Duodenal mucosa (tissue), 2 donors: ENCODE measurements at regions not wholly inside any gene's neighbourhood (a gene's known extent, or its start where the extent isn't known, plus 50 kb on each side); places are given as distances from the start of the nearest gene placed in this dataset.
A peak's percentile ranks its signal among the peaks of the same experiment; 100 is the strongest.

Source experiments
- H3K27ac ChIP-seq: one replicate; pipeline ENCODE4 v1.7.0; 2013; ENCODE audit warnings: low read depth, low read length
- H3K27me3 ChIP-seq, 2 donors: one replicate each; pipeline ENCODE4 v1.7.0; 2013; ENCODE audit warnings: low read length in 2 of 2, control low read depth in 1 of 2; ENCODE audit not compliant: insufficient read depth in 2 of 2, control insufficient read depth in 1 of 2
- H3K36me3 ChIP-seq, 2 donors: one replicate each; pipeline ENCODE4 v1.7.0; 2013; ENCODE audit warnings: low read length in 2 of 2, control low read depth in 1 of 2; ENCODE audit not compliant: insufficient read depth in 2 of 2, control insufficient read depth in 1 of 2
- H3K4me1 ChIP-seq, 2 donors: one replicate each; pipeline ENCODE4 v1.7.0; 2013; ENCODE audit warnings: low read length in 2 of 2, control low read depth in 1 of 2; ENCODE audit not compliant: insufficient read depth in 2 of 2, control insufficient read depth in 1 of 2
- H3K4me3 ChIP-seq, 2 donors: one replicate each; pipeline ENCODE4 v1.7.0; 2013; ENCODE audit warnings: low read length in 2 of 2, low read depth in 1 of 2
- H3K9ac ChIP-seq, 2 donors: one replicate each; pipeline ENCODE4 v1.7.0; 2013; ENCODE audit warnings: low read length in 2 of 2, low read depth in 1 of 2
- H3K9me3 ChIP-seq, 2 donors: one replicate each; pipeline ENCODE4 v1.7.0; 2013; ENCODE audit warnings: low read length in 2 of 2, control low read depth in 1 of 2; ENCODE audit not compliant: control insufficient read depth in 1 of 2

- no peaks in the 10 kb centered on the region for H3K36me3 ChIP-seq
- H3K27me3 ChIP-seq: no peaks in the 10 kb centered on the region
- H3K4me1 ChIP-seq: peaks cover 13 to 17% of the 10 kb centered on the region in 2 donors
- peak overlapping the region in 1 of 2 donors; percentile 9 for H3K9ac ChIP-seq
- no peaks in the 10 kb centered on the region for H3K9me3 ChIP-seq
- peak overlapping the region in 1 of 2 donors; percentile 16 for H3K4me3 ChIP-seq
- H3K27ac ChIP-seq: no peak overlapping the region
Measured at GRCh38 chr6:6851059-6851948, 256.5 kb upstream of the RREB1 start.

DNA sequence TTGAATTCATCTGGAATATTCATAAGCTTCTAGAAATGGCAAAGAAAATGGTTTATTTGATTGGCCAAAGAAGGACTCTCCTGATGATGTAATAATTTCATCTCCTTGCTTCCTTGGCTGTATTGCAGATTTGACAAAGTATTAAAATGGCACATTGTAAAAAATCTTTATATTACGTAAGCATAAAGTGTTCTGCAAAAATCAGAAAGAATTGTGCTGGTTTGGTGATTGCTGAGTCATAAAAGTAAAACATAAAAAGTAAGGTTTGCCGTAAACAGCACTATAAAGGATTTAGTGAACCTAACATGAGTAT, 255.9 kb upstream of the RREB1 start:
- Histone ChIP-seq H3K4me3 (peak overlapping the region in 1 of 2 donors; percentile 16), H3K27me3 (no peaks in the 10 kb centered on the region), H3K4me1 (peaks cover 19 to 23% of the 10 kb centered on the region in 2 donors), H3K9me3 (no peaks in the 10 kb centered on the region), H3K36me3 (no peaks in the 10 kb centered on the region), H3K27ac (no peak overlapping the region), H3K9ac (no peak overlapping the region)

DNA sequence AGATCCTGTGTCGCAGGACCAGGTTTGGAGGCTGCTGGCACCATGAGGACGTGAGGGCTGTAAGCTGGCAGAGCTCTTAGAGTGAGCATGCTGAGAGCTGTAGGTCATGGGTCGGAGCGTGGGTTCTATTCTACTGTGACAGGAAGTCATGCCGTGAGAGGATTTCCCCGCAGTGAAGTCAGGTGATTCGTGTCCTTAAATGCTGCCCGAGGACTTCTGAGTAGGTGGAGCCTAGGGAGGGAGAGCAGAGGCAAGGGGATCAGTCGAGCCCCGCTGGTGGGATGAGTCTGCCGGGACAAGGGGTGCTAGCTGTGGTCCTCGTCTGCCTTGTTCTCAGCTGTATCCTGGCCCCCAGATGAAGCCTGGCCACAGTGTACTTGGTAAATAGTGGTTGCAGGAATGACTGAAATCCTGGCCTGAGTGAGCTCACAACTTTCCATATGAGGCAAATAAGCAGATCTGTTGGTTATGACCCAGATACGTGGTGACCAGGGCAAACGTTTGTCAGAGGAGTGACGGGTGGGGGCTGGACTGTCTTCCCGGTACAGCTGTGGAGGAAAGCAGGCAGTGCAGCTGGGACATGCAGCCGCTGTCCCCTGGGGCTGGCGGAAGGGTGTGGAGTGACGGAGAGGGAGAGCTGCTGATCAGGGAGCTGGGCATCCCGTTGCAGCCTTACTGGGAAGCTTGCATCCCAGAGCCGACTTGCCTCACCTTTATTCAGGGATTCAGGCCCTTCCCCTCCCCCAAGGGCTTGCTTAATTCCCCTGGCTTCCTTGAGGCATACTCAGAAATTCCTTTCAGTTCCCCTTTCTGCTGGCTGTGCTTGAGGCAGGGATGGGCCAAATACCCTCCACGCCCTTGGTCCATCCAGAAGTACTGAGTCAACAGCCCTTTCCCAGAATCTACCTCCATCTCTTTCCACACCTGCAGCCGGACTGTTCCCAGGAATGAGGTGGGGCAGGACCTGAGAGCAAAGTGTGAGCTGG, 250.9 kb upstream of the RREB1 start:
- Histone ChIP-seq H3K4me3 (peak overlapping the region; percentile 58 to 64), H3K9ac (peak overlapping the region; percentile 61 to 63), H3K27me3 (no peaks in the 10 kb centered on the region), H3K27ac (peak overlapping the region; percentile 67), H3K36me3 (no peaks in the 10 kb centered on the region), H3K4me1 (peaks cover 32 to 33% of the 10 kb centered on the region in 2 donors), H3K9me3 (no peaks in the 10 kb centered on the region)

DNA sequence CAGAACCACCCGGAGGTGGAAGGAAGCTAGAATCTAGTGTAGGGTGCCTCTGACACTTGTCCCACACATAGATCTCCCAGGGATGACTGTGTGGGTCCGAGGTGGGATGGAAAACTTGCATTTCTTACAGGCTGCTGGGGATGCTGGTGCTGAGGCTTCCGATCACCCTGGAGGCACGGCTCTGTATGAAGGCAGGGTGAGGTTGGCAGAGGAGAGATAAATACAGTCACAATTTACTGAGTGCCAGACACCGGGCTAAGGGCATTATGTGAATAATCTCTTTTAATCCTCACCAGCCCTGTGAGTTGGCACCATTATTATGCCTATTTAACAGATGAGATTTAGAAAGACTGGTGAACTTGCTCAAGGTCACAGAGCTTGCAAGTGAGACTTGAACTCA, 250.2 kb upstream of the RREB1 start:
- Histone ChIP-seq H3K36me3 (no peaks in the 10 kb centered on the region), H3K27me3 (no peaks in the 10 kb centered on the region), H3K9ac (peak overlapping the region; percentile 28 to 63), H3K27ac (peak overlapping the region; percentile 37), H3K4me1 (peaks cover 30 to 35% of the 10 kb centered on the region in 2 donors), H3K4me3 (peak overlapping the region; percentile 58 to 64), H3K9me3 (no peaks in the 10 kb centered on the region)

- no peak overlapping the region for H3K4me3 ChIP-seq
- no peak overlapping the region for H3K9ac ChIP-seq
- H3K4me1 ChIP-seq: peaks cover 30 to 35% of the 10 kb centered on the region in 2 donors
- H3K9me3 ChIP-seq: no peaks in the 10 kb centered on the region
- H3K27ac ChIP-seq: no peak overlapping the region
- H3K27me3 ChIP-seq: no peaks in the 10 kb centered on the region
- no peaks in the 10 kb centered on the region for H3K36me3 ChIP-seq
Measured at GRCh38 chr6:6858533-6858982, 249.2 kb upstream of the RREB1 start.

GRCh38 chr6:6859105-6859504, 248.7 kb upstream of the RREB1 start:
- H3K36me3 ChIP-seq: no peaks in the 10 kb centered on the region

GRCh38 chr6:6859722-6860121, 248.0 kb upstream of the RREB1 start:
- Histone ChIP-seq H3K9me3 (no peaks in the 10 kb centered on the region), H3K9ac (no peak overlapping the region), H3K4me1 (peaks cover 30 to 35% of the 10 kb centered on the region in 2 donors), H3K36me3 (no peaks in the 10 kb centered on the region), H3K27me3 (no peaks in the 10 kb centered on the region), H3K27ac (no peak overlapping the region), H3K4me3 (no peak overlapping the region)

More at GRCh38 chr6:6859105-6859504, 248.7 kb upstream of the RREB1 start:
- Histone ChIP-seq H3K9me3 (no peaks in the 10 kb centered on the region), H3K27ac (no peak overlapping the region), H3K4me1 (peaks cover 30 to 35% of the 10 kb centered on the region in 2 donors), H3K9ac (no peak overlapping the region), H3K27me3 (no peaks in the 10 kb centered on the region), H3K4me3 (no peak overlapping the region)

DNA sequence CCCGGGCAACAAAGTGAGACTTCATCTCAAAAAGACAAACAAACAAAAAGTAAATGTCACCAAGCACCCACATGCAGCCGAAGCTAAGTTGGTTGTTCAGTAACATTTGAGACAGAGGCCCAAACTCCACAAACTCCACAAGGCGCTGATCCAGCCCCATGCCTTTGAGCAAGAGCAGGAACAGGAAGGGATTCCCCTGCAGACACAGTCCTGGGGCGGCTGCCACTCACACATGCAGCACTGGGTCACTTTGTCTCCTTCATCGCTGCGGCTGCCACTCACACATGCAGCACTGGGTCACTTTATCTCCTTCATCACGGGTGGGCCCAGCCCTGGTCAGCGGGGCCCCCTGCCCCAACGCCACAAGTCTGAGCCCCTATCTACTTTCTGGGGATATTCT, 246.9 kb upstream of the RREB1 start:
- Histone ChIP-seq H3K27ac (no peak overlapping the region), H3K9ac (peak overlapping the region in 1 of 2 donors; percentile 15), H3K9me3 (no peaks in the 10 kb centered on the region), H3K36me3 (no peaks in the 10 kb centered on the region), H3K27me3 (no peaks in the 10 kb centered on the region), H3K4me1 (peaks cover 30 to 35% of the 10 kb centered on the region in 2 donors), H3K4me3 (no peak overlapping the region)

DNA sequence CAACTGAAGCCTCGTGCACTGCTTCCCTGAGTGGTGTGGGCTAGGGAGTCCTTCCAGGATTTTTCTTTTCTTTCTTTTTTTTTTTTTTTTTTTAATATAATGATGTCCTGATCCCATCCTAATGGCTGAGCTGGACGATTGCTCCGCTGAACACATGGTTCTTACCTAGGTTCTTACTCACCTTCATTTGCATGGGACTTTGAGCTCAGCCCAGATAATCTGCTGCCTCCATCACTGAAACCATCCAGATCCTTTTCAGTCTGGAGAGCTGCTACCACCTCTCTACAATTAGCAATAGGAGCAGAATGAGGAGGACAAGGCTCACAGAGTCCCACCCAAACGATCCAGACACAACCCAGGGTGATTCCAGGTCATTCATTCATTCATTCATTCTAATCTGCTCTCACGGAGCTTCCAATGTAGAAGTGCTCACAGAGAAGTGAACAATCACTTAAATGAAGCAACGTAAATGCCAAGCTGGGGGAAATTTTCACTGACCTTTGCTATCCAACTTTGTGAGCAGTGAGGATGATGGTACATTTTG, 246.3 kb upstream of the RREB1 start:
- H3K9ac ChIP-seq: peak overlapping the region in 1 of 2 donors; percentile 30
- H3K27me3 ChIP-seq: no peaks in the 10 kb centered on the region
- peak overlapping the region in 1 of 2 donors; percentile 35 for H3K4me3 ChIP-seq
- no peaks in the 10 kb centered on the region for H3K36me3 ChIP-seq
- H3K27ac ChIP-seq: no peak overlapping the region
- H3K9me3 ChIP-seq: no peaks in the 10 kb centered on the region
- peaks cover 25 to 30% of the 10 kb centered on the region in 2 donors for H3K4me1 ChIP-seq
